Urinary bladder (tissue), 3 donors: ENCODE measurements at regions not wholly inside any gene's neighbourhood (a gene's known extent, or its start where the extent isn't known, plus 50 kb on each side); places are given as distances from the start of the nearest gene placed in this dataset.
"Not testable (repeated sequence)": the region's sequence is repeated elsewhere in the genome, so short reads cannot be mapped to it uniquely, and the experiment has no call there.

ENCODE experiments used
- DNase-seq: peaks from one replicate; pipeline ENCODE4 v3.0.0-alpha.2; 2015; ENCODE audit errors: extremely low spot score
- H3K27ac ChIP-seq: one replicate; pipeline ENCODE4 v1.5.1; 2013; ENCODE audit warnings: low read depth, mild to moderate bottlenecking, moderate library complexity
- H3K36me3 ChIP-seq: one replicate; pipeline ENCODE4 v1.6.1; 2013; ENCODE audit warnings: mild to moderate bottlenecking, moderate library complexity; ENCODE audit not compliant: insufficient read depth
- H3K4me1 ChIP-seq: one replicate; pipeline ENCODE4 v1.6.1; 2013; ENCODE audit warnings: mild to moderate bottlenecking, moderate library complexity; ENCODE audit not compliant: insufficient read depth
- H3K4me3 ChIP-seq: one replicate; pipeline ENCODE4 v1.5.1; 2013; ENCODE audit warnings: low read depth, low read length
- WGBS: extraction: QIAGEN DNeasy Blood & Tissue Kit; methylation state at CpG from one replicate; pipeline ENCODE4 v1.1.7; 2013; 5-methylcytosine and 5-hydroxymethylcytosine counted together
- donor health status: healthy with polysubstance abuse.
- donor health status: healthy.

DNA sequence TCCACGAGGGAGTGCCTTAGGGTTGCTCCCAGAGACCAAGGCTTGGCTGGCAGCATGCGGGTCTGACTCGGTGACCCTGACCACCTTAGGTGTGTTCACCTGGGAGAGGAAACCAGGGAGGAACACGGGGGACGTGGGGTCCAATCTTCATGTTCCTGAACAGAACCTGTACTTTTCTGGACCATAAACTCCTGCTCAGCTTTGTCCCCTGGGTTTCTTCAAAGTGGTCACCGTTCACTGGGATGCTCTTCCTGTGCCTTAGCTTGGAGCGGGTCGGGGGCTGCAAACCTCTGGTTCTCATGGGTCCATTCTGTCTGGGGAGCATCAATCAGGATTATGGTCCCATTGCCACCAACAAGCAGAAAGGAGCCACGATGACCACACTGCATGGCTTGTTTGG is 333.5 kb downstream of the QKI start:
- 96% methylated on average over 9 of the region's 9 CpGs for WGBS
- no peak for DNase-seq
- no peaks in the 10 kb centered on the region for H3K4me1 ChIP-seq
- H3K27ac ChIP-seq = no peak overlapping the region
- no peak overlapping the region for H3K4me3 ChIP-seq
- H3K36me3 ChIP-seq = no peaks in the 10 kb centered on the region

GRCh38 chr6:163747058-163747457 is 332.5 kb downstream of the QKI start:
- H3K4me3 ChIP-seq, H3K27ac ChIP-seq, H3K36me3 ChIP-seq, DNase-seq, H3K4me1 ChIP-seq: not testable (repeated sequence)
- 85% methylated on average over 5 of the region's 5 CpGs for WGBS

- DNase-seq = no peak
- no peaks in the 10 kb centered on the region for H3K36me3 ChIP-seq
- no peak overlapping the region for H3K4me3 ChIP-seq
- no peak overlapping the region for H3K27ac ChIP-seq
- WGBS = 42% methylated on average over 10 of the region's 10 CpGs
- H3K4me1 ChIP-seq = no peaks in the 10 kb centered on the region
Observed at GRCh38 chr6:163745536-163746400, 331.2 kb downstream of the QKI start.

- Histone ChIP-seq H3K27ac (no peak overlapping the region), H3K4me3 (no peak overlapping the region), H3K36me3 (no peaks in the 10 kb centered on the region), H3K4me1 (no peaks in the 10 kb centered on the region)
- no peak for DNase-seq
- 96% methylated on average over 19 of the region's 19 CpGs for WGBS
Observed at GRCh38 chr6:163744256-163744925, 329.9 kb downstream of the QKI start.

DNA sequence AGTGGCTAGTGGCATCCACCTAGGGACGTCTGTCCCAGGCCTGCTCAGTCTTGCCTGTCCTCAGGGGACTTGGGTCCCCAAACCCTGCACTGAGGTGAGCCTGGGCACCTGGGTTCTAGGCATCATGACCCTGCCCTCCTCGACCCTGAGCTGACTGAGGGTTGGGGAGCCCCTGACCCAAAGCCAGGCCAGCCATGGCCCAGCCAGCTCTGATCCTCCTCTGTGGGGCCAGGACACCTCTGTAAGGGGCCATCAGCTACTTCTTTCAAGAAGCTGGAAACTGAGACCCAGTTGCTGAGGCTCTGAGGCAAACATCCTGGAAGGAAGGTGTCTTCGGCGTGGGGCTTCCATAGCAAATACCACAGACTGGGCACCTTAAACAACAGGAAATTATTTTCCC is 329.3 kb downstream of the QKI start:
- DNase-seq = no peak
- 91% methylated on average over 4 of the region's 4 CpGs for WGBS
- no peak overlapping the region for H3K27ac ChIP-seq
- H3K4me3 ChIP-seq = no peak overlapping the region
- H3K36me3 ChIP-seq = no peaks in the 10 kb centered on the region
- no peaks in the 10 kb centered on the region for H3K4me1 ChIP-seq

DNA sequence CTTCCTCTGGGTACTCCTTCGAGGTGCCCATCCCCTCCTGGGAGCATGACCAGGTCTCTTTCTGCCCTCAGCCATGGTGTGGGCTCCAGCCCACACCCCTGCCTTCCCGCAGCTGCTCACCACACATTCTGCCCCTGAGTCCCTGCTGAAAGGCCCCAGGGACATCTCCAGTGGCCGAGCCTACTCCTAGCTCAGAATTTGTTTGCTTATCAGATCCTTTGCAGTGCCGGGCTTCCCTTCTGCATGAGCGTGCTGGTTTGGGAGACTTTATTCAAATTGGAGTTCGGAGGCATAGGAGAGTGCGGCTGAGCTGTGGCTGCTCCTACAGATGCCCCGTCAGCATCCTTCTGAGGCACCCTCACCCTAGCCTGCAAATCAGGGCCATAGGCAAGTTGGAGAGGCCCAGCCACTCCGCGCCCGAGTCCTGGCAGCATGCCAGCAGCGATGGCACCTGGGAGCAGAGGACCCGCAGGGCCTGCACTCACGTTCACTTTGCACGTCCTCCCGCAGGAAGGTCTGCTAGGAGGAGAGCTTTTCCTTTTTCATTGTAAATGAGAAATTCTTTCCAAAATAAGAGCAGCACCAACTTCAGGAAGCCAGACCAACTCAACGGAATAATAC is 327.3 kb downstream of the QKI start:
- no peaks in the 10 kb centered on the region for H3K36me3 ChIP-seq
- H3K27ac ChIP-seq = no peak overlapping the region
- no peak overlapping the region for H3K4me3 ChIP-seq
- 72% methylated on average over 17 of the region's 17 CpGs for WGBS
- DNase-seq = no peak
- H3K4me1 ChIP-seq = no peaks in the 10 kb centered on the region

DNA sequence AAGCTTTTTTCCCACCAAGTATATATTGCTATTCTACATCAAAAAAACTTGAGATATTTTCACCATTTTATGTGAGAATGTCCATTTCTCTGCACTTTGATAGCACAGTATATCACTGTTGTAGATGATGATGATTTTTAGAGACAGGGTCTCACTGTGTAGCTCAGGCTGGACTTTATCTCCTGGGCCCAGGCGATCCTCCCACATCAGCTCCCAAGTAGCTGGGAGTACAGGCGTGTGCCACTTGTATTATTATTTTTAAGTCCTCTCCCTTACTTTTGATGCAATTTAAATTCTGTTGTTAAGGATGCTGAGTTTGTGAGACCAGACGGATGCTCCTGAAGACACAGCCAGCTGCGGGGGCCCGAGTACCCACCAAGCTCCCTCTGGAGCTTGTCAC is 326.8 kb downstream of the QKI start:
- Histone ChIP-seq H3K36me3 (no peaks in the 10 kb centered on the region), H3K27ac (no peak overlapping the region), H3K4me3 (no peak overlapping the region), H3K4me1 (no peaks in the 10 kb centered on the region)
- 95% methylated on average over 5 of the region's 5 CpGs for WGBS
- no peak for DNase-seq

- Histone ChIP-seq H3K4me1 (no peaks in the 10 kb centered on the region), H3K27ac (no peak overlapping the region), H3K4me3 (no peak overlapping the region), H3K36me3 (no peaks in the 10 kb centered on the region)
- 85% methylated on average over 4 of the region's 4 CpGs for WGBS
- DNase-seq = no peak
Observed at GRCh38 chr6:163739966-163740365, 325.4 kb downstream of the QKI start.

DNA sequence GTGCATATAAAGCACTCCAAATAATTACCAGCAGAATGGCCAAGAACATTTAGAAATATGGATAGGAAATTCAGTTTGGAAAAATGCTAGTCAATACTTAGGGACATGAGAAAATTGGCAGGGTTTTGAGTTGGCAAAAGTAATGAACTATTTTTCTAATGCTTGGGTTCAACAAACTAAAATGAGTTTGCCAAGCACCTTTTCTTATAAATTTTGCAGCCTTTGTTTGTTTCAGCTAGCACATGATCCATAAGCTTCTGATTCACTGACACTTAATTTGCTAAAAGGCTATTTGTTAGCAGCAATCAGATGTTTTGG is 324.8 kb downstream of the QKI start:
- Histone ChIP-seq H3K36me3 (no peaks in the 10 kb centered on the region), H3K4me3 (no peak overlapping the region), H3K27ac (no peak overlapping the region), H3K4me1 (no peaks in the 10 kb centered on the region)
- DNase-seq = no peak

- H3K4me1 ChIP-seq = no peaks in the 10 kb centered on the region
- DNase-seq = no peak
- H3K4me3 ChIP-seq = no peak overlapping the region
- 83% methylated on average over 3 of the region's 3 CpGs for WGBS
- no peaks in the 10 kb centered on the region for H3K36me3 ChIP-seq
- H3K27ac ChIP-seq = no peak overlapping the region
Observed at GRCh38 chr6:163738725-163739407, 324.3 kb downstream of the QKI start.

DNA sequence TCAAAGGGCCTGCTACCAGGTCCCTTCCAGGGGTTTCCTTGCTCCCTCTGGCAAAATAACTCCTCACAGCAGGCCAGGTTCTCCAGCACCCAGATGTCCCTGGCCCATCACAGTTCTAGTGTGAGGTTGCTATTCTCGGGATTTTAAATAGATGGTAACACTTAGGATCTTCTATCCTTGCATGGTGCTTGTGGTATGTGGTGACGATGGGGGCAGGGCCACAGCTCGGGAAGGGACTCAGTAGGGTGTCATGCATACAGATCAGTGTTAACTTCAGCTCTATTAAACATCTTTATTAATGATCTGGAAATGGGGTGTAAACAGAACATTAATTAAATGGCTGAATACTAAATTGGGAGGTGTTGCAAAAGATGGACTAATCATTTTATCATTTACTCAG is 323.8 kb downstream of the QKI start:
- DNase-seq = no peak
- Histone ChIP-seq H3K4me3 (no peak overlapping the region), H3K4me1 (no peaks in the 10 kb centered on the region), H3K27ac (no peak overlapping the region), H3K36me3 (no peaks in the 10 kb centered on the region)
- 89% methylated on average over 3 of the region's 3 CpGs for WGBS

- Histone ChIP-seq H3K27ac (no peak overlapping the region), H3K36me3 (no peaks in the 10 kb centered on the region), H3K4me1 (no peaks in the 10 kb centered on the region), H3K4me3 (no peak overlapping the region)
- WGBS = 95% methylated on average over 5 of the region's 5 CpGs
- no peak for DNase-seq
Observed at GRCh38 chr6:163735076-163735475, 320.6 kb downstream of the QKI start.

DNA sequence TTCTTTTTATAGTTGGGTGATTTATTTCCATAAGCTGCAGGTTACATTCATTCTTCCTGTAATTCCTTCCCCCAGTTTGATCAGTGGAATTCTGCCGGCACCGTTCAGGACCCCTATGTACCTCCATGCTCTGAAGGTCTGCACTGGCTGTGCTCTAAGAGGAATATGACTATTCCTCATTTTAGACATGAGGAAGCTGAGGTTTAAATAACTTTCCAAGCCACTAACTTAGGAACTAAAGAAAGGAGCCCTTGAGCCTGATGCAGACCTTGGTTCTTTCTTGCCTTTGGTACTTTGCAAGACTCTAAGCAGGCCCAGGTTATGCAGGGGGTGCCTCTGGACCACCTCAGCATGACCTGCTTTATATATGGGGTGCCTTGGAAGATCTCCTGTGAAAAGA is 318.5 kb downstream of the QKI start:
- H3K4me3 ChIP-seq = no peak overlapping the region
- no peak overlapping the region for H3K27ac ChIP-seq
- no peak for DNase-seq
- H3K36me3 ChIP-seq = no peaks in the 10 kb centered on the region
- WGBS = 65% methylated on average over 2 of the region's 2 CpGs
- H3K4me1 ChIP-seq = no peaks in the 10 kb centered on the region

GRCh38 chr6:163732479-163732878 is 318.0 kb downstream of the QKI start:
- 19% methylated on average over 3 of the region's 3 CpGs for WGBS
- Histone ChIP-seq H3K4me3 (no peak overlapping the region), H3K4me1 (no peaks in the 10 kb centered on the region), H3K27ac (no peak overlapping the region), H3K36me3 (no peaks in the 10 kb centered on the region)
- no peak for DNase-seq
